ENCODE measurements at regions not wholly inside any gene's neighbourhood (a gene's known extent, or its start where the extent isn't known, plus 50 kb on each side); places are given as distances from the start of the nearest gene placed in this dataset.

DNA sequence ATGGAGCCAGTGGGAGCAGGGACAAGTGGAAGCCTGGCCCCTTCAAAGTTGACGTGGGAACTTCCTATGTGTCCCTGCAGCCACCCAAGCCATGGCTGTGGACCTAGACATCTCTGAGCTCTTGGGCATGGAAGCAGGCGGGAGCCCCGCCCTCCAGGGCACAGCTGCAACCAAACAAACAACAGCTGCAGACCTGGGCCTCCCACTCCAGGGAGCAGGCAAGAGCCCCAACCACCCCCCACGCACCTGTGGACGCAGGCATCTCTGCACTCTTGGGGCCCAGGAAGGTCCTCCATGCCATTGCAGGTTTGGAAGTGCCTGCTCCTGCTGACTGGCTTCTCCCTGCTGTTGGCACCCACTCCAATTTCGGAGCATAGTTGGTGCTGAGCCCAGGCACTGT, 118.6 kb downstream of the ZMAT1 start:
- TF ChIP-seq NRF1 (conservative IDR thresholded peaks at IDR 0.05; ENCODE audit: low read depth, low read length) = no peak
- TF ChIP-seq RCOR1 (conservative IDR thresholded peaks at IDR 0.05; ENCODE audit: low read depth, low read length) = no peak
- no peak for TF ChIP-seq ZZZ3 (IDR thresholded peaks at IDR 0.05; ENCODE audit: control insufficient read depth, insufficient read length, low read depth)
- TF ChIP-seq RAD21 (IDR thresholded peaks at IDR 0.05; ENCODE audit: insufficient read depth, low read depth, low read length) = no peak
- TF ChIP-seq, protein P1, sequence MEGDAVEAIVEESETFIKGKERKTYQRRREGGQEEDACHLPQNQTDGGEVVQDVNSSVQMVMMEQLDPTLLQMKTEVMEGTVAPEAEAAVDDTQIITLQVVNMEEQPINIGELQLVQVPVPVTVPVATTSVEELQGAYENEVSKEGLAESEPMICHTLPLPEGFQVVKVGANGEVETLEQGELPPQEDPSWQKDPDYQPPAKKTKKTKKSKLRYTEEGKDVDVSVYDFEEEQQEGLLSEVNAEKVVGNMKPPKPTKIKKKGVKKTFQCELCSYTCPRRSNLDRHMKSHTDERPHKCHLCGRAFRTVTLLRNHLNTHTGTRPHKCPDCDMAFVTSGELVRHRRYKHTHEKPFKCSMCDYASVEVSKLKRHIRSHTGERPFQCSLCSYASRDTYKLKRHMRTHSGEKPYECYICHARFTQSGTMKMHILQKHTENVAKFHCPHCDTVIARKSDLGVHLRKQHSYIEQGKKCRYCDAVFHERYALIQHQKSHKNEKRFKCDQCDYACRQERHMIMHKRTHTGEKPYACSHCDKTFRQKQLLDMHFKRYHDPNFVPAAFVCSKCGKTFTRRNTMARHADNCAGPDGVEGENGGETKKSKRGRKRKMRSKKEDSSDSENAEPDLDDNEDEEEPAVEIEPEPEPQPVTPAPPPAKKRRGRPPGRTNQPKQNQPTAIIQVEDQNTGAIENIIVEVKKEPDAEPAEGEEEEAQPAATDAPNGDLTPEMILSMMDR (IDR thresholded peaks at IDR 0.05 in 2 of 3, conservative IDR thresholded peaks at IDR 0.05 in 1 of 3; ENCODE audit: control insufficient read depth in 2 of 3, extremely low read depth in 1 of 3, insufficient read depth in 1 of 3, low read depth in 3 of 3, low read length in 3 of 3) = no peak
- no peak for TF ChIP-seq ZNF274 (IDR thresholded peaks at IDR 0.05; ENCODE audit: insufficient read depth, insufficient read length)
- no peak for TF ChIP-seq BCL11A (IDR thresholded peaks at IDR 0.05; ENCODE audit: low read depth, low read length)
- no peak for TF ChIP-seq EZH2 (IDR thresholded peaks at IDR 0.05; ENCODE audit: borderline replicate concordance, control insufficient read depth, low read depth, low read length)
- TF ChIP-seq NR2C2 (IDR thresholded peaks at IDR 0.05; ENCODE audit: borderline replicate concordance, control insufficient read depth, insufficient read length, low read depth) = no peak
- no peak for TF ChIP-seq CBX3 (IDR thresholded peaks at IDR 0.05; ENCODE audit: borderline replicate concordance, low read depth)
- TF ChIP-seq POLR2A (IDR thresholded peaks at IDR 0.05; ENCODE audit: low read depth, low read length) = no peak
- TF ChIP-seq CREB1 (IDR thresholded peaks at IDR 0.05; ENCODE audit: low read depth) = no peak

Data from GM12878 (cell line).